ENCODE measurements at regions not wholly inside any gene's neighbourhood (a gene's known extent, or its start where the extent isn't known, plus 50 kb on each side); places are given as distances from the start of the nearest gene placed in this dataset.

GRCh38 chr10:107418085-107418806, 253.7 kb upstream of the SORCS1 start:
- in situ Hi-C loops (cut with HindIII; ENCODE audit: low sequenced_read_pairs) = no loop called here

- in situ Hi-C loops (cut with HindIII; ENCODE audit: low sequenced_read_pairs) = no loop called here
Measured at GRCh38 chr10:107417446-107417845, 252.9 kb upstream of the SORCS1 start.

- in situ Hi-C loops (cut with HindIII; ENCODE audit: low sequenced_read_pairs) = no loop called here
Measured at GRCh38 chr10:107415446-107415845, 250.9 kb upstream of the SORCS1 start.

GRCh38 chr10:107413971-107414370, 249.5 kb upstream of the SORCS1 start:
- in situ Hi-C loops (cut with HindIII; ENCODE audit: low sequenced_read_pairs) = no loop called here

- in situ Hi-C loops (cut with HindIII; ENCODE audit: low sequenced_read_pairs) = no loop called here
Measured at GRCh38 chr10:107409522-107409921, 245.0 kb upstream of the SORCS1 start.

- in situ Hi-C loops (cut with HindIII; ENCODE audit: low sequenced_read_pairs) = no loop called here
Measured at GRCh38 chr10:107398115-107398514, 233.6 kb upstream of the SORCS1 start.

GRCh38 chr10:107391901-107392300, 227.4 kb upstream of the SORCS1 start:
- in situ Hi-C loops (cut with HindIII; ENCODE audit: low sequenced_read_pairs) = no loop called here

- in situ Hi-C loops (cut with HindIII; ENCODE audit: low sequenced_read_pairs) = no loop called here
Measured at GRCh38 chr10:107390563-107390962, 226.1 kb upstream of the SORCS1 start.

- in situ Hi-C loops (cut with HindIII; ENCODE audit: low sequenced_read_pairs) = no loop called here
Measured at GRCh38 chr10:107383357-107383756, 218.9 kb upstream of the SORCS1 start.

GRCh38 chr10:107379601-107380000, 215.1 kb upstream of the SORCS1 start:
- in situ Hi-C loops (cut with HindIII; ENCODE audit: low sequenced_read_pairs) = no loop called here

- in situ Hi-C loops (cut with HindIII; ENCODE audit: low sequenced_read_pairs) = no loop called here
Measured at GRCh38 chr10:107371801-107372200, 207.3 kb upstream of the SORCS1 start.

- in situ Hi-C loops (cut with HindIII; ENCODE audit: low sequenced_read_pairs) = no loop called here
Measured at GRCh38 chr10:107364872-107365271, 200.4 kb upstream of the SORCS1 start.

GRCh38 chr10:107362306-107362705, 197.8 kb upstream of the SORCS1 start:
- in situ Hi-C loops (cut with HindIII; ENCODE audit: low sequenced_read_pairs) = no loop called here

- in situ Hi-C loops (cut with HindIII; ENCODE audit: low sequenced_read_pairs) = no loop called here
Measured at GRCh38 chr10:107357033-107357432, 192.5 kb upstream of the SORCS1 start.

GRCh38 chr10:107356396-107356795, 191.9 kb upstream of the SORCS1 start:
- in situ Hi-C loops (cut with HindIII; ENCODE audit: low sequenced_read_pairs) = no loop called here

- in situ Hi-C loops (cut with HindIII; ENCODE audit: low sequenced_read_pairs) = no loop called here
Measured at GRCh38 chr10:107342711-107343110, 178.2 kb upstream of the SORCS1 start.

GRCh38 chr10:107341281-107341680, 176.8 kb upstream of the SORCS1 start:
- in situ Hi-C loops (cut with HindIII; ENCODE audit: low sequenced_read_pairs) = no loop called here

GRCh38 chr10:107340326-107340725, 175.8 kb upstream of the SORCS1 start:
- in situ Hi-C loops (cut with HindIII; ENCODE audit: low sequenced_read_pairs) = no loop called here

GRCh38 chr10:107336061-107336460, 171.6 kb upstream of the SORCS1 start:
- in situ Hi-C loops (cut with HindIII; ENCODE audit: low sequenced_read_pairs) = no loop called here

GRCh38 chr10:107317592-107317991, 153.1 kb upstream of the SORCS1 start:
- in situ Hi-C loops (cut with HindIII; ENCODE audit: low sequenced_read_pairs) = no loop called here

GRCh38 chr10:107303203-107303602, 138.7 kb upstream of the SORCS1 start:
- in situ Hi-C loops (cut with HindIII; ENCODE audit: low sequenced_read_pairs) = no loop called here

- in situ Hi-C loops (cut with HindIII; ENCODE audit: low sequenced_read_pairs) = no loop called here
Measured at GRCh38 chr10:107299606-107300005, 135.1 kb upstream of the SORCS1 start.

GRCh38 chr10:107284187-107284586, 119.7 kb upstream of the SORCS1 start:
- in situ Hi-C loops (cut with HindIII; ENCODE audit: low sequenced_read_pairs) = no loop called here

Measured in DLD1 (cell line).